IPS-18a (cell line): ENCODE measurements at regions not wholly inside any gene's neighbourhood (a gene's known extent, or its start where the extent isn't known, plus 50 kb on each side); places are given as distances from the start of the nearest gene placed in this dataset.
"Not testable (repeated sequence)": the region's sequence is repeated elsewhere in the genome, so short reads cannot be mapped to it uniquely, and the experiment has no call there.

Experiments used
- H3K27ac ChIP-seq: one replicate; pipeline ENCODE4 v1.5.1; 2013; ENCODE audit warnings: low read length
- H3K27me3 ChIP-seq: one replicate; pipeline ENCODE4 v1.6.1; 2013; ENCODE audit warnings: mild to moderate bottlenecking, low read length; ENCODE audit not compliant: control insufficient read depth, insufficient read depth
- H3K36me3 ChIP-seq: one replicate; pipeline ENCODE4 v1.6.1; 2013; ENCODE audit warnings: low read depth, low read length; ENCODE audit not compliant: control insufficient read depth
- H3K4me1 ChIP-seq: one replicate; pipeline ENCODE4 v1.6.1; 2013; ENCODE audit warnings: low read depth, low read length; ENCODE audit not compliant: control insufficient read depth
- H3K4me3 ChIP-seq: one replicate; pipeline ENCODE4 v1.5.1; 2013; ENCODE audit warnings: low read length
- H3K9ac ChIP-seq: one replicate; pipeline ENCODE4 v1.6.1; 2013; ENCODE audit warnings: mild to moderate bottlenecking, low read length, moderate library complexity
- H3K9me3 ChIP-seq: one replicate; pipeline ENCODE4 v1.6.1; 2013; ENCODE audit warnings: low read depth, low read length; ENCODE audit not compliant: control insufficient read depth

DNA sequence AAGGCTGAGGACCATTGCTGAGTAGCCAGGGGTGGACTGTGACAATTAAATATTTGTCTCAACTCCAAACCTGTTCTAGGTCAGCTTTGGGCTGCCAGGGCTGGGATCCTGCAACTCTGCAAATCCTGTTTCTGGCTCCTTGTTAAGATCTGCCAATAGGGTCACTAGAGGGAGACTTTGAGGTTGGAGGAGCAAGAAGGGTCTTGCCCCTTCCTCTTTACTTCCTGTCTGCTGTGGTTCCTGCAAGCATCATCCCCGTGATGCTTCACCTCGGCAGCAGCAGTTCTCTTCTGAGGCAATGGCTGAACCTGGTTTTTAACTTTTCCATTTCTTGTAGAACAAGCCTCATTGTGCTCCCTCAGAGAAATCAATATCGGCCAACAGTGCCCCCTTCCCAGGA is 124.6 kb downstream of the IRX5 start:
- H3K27me3 ChIP-seq: peaks cover 38% of the 10 kb centered on the region

DNA sequence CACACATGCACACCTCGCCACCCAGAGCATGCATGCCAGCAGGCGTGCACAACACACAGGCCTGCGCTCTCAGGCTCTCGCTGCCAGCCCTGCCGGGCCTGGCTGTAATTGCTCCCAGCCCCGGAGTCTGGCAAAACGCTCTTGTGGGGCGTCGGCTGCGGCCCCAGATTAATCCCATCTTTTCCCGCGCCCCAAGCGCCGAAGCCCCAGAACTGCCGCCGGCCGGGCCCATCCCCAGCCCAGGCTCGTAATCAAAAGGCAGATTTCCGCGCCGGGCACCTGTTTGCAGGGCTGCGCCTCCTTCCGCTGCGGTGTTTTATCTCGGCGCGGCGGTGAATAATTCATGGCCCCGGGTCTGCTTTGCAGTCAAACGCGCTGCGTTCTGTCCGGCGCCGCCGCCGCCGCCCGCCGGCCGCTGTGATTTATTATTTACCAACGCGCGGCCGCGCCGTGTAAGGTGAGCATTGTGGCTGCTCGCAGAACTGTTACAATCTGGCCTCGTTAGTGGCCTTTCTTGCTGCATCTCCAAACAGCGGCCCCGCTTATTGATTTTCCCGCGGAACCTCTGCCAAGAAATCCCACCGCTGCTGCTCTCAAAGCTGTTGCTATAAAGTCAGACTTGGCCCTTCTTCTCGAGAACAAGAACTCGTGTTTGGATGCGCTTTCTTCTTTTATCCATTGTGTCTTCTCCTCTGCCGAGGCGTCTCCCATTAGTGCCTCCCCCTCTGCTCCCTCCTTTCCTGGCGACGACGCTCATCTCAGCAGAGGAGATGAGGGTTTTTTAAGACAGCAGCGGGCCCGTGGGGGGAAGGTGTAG is 126.1 kb downstream of the IRX5 start:
- no peaks in the 10 kb centered on the region for H3K36me3 ChIP-seq
- peaks cover 38% of the 10 kb centered on the region for H3K27me3 ChIP-seq
- peak overlapping the region; percentile 27 for H3K9ac ChIP-seq
- H3K4me3 ChIP-seq: peak overlapping the region; percentile 59
- peaks cover 9% of the 10 kb centered on the region for H3K4me1 ChIP-seq
- no peak overlapping the region for H3K27ac ChIP-seq
- no peaks in the 10 kb centered on the region for H3K9me3 ChIP-seq

More for the DNA sequence above, 124.6 kb downstream of the IRX5 start:
- Histone ChIP-seq H3K9ac (no peak overlapping the region), H3K36me3 (no peaks in the 10 kb centered on the region), H3K4me3 (no peak overlapping the region), H3K27ac (no peak overlapping the region), H3K9me3 (no peaks in the 10 kb centered on the region), H3K4me1 (peaks cover 9% of the 10 kb centered on the region)

DNA sequence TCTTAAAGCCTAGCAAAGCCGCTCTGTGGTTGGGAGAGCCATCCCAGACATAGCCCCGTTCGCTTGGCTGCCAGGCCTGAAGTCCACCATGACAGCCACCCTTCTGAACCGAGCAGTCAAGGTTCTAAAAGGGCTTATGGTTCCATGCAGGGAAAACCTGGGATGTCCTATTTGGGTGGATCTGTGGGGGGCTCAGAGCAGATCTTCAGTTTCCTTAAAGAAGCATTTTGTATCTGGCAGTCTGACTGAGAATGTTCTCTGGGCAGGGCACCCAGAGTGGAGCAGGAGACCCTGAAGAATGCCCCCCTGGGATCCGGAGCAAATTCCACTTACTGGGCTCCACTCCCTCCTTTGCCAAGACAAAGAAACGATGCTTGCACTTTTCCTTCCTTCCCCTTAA is 127.2 kb downstream of the IRX5 start:
- no peaks in the 10 kb centered on the region for H3K9me3 ChIP-seq
- no peak overlapping the region for H3K9ac ChIP-seq
- H3K27ac ChIP-seq: no peak overlapping the region
- H3K27me3 ChIP-seq: peaks cover 38% of the 10 kb centered on the region
- H3K4me3 ChIP-seq: no peak overlapping the region
- H3K36me3 ChIP-seq: no peaks in the 10 kb centered on the region
- peaks cover 9% of the 10 kb centered on the region for H3K4me1 ChIP-seq

DNA sequence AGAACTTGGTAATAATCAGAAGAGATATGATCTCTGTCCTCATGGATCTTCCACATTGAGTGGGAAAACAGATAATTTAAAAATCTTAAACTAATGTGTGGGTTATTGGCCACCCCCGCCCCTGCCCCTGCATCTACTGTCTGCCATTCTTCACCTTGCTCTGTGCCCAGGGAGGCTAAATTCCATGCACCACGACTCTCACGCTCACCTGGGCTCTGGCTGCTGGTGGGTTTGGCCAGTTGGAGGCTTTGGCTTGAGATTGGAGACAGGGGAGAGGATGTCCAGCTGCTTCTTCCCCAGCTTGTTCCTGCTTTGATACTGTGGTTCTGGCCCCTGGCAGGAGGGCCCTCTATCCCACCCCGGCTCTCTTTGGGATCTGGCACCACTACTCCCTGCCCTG is 127.9 kb downstream of the IRX5 start:
- peaks cover 38% of the 10 kb centered on the region for H3K27me3 ChIP-seq
- H3K36me3 ChIP-seq: no peaks in the 10 kb centered on the region
- no peak overlapping the region for H3K9ac ChIP-seq
- no peak overlapping the region for H3K27ac ChIP-seq
- peaks cover 9% of the 10 kb centered on the region for H3K4me1 ChIP-seq
- H3K4me3 ChIP-seq: no peak overlapping the region
- H3K9me3 ChIP-seq: no peaks in the 10 kb centered on the region

DNA sequence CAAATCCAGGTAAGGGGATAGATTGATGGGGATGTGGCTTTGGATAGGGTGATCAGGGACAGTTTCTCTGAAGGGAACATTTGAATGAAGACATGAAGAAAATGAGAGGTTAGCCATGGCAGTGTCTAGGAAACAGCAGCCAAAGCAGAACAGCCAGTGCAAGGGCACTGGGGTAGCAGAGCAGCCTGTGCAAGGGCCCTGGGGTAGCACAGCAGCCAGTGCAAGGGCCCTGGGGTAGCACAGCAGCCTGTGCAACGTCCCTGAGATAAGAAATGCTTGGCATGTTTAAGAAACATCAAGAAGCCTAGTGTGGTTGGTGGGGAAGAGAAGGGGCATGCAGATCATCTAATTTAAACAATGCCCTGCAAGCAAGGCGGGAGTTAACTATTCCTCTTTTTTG is 128.5 kb downstream of the IRX5 start:
- peaks cover 38% of the 10 kb centered on the region for H3K27me3 ChIP-seq
- H3K4me1 ChIP-seq: peaks cover 9% of the 10 kb centered on the region
- H3K9ac ChIP-seq: no peak overlapping the region
- no peak overlapping the region for H3K4me3 ChIP-seq
- no peaks in the 10 kb centered on the region for H3K9me3 ChIP-seq
- no peaks in the 10 kb centered on the region for H3K36me3 ChIP-seq
- H3K27ac ChIP-seq: no peak overlapping the region

DNA sequence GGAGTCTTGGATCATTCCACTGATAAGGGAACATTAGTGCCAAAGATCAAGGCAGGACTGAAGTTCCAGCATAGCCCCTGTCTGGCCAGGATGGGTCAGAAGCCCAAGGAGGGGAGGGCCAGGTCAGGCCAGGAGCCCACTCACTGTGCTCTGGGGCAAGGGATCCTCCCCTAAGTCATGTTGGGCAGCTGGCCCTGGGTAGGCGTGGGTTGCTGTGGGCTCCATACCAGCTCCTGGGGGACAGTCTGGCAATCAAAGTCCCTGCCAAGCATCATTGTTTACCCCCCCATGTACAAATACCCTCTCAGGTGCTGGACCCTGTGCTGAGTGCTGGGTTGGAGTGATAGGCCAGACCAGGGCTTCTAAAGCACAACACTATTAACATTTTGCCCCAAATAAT is 130.5 kb downstream of the IRX5 start:
- H3K4me3 ChIP-seq: no peak overlapping the region
- H3K9me3 ChIP-seq: no peaks in the 10 kb centered on the region
- H3K9ac ChIP-seq: no peak overlapping the region
- H3K4me1 ChIP-seq: peaks cover 9% of the 10 kb centered on the region
- H3K36me3 ChIP-seq: no peaks in the 10 kb centered on the region
- H3K27ac ChIP-seq: no peak overlapping the region
- H3K27me3 ChIP-seq: peaks cover 28% of the 10 kb centered on the region

DNA sequence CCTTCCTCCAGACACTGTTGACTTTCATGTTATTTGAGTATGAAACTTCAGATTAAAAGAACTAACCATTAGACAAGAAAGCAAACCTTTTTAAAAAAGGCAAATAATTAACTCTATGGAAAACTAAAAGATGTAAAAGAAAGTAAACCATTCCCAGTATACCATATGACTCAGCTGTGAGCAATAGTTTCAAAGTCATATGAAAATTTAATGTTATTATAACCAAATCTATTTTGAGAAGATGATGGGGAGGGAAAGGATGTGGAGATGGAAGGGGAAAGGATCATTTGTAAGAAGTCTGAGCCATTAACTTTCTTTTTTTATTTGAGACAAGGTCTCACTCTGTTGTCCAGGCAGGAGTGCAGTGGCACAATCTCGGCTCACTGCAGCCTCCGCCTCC is 131.8 kb downstream of the IRX5 start:
- Histone ChIP-seq H3K4me3 (no peak overlapping the region), H3K27ac (no peak overlapping the region), H3K36me3 (no peaks in the 10 kb centered on the region), H3K9ac (no peak overlapping the region), H3K4me1 (peaks cover 2% of the 10 kb centered on the region), H3K27me3 (peaks cover 15% of the 10 kb centered on the region), H3K9me3 (no peaks in the 10 kb centered on the region)

DNA sequence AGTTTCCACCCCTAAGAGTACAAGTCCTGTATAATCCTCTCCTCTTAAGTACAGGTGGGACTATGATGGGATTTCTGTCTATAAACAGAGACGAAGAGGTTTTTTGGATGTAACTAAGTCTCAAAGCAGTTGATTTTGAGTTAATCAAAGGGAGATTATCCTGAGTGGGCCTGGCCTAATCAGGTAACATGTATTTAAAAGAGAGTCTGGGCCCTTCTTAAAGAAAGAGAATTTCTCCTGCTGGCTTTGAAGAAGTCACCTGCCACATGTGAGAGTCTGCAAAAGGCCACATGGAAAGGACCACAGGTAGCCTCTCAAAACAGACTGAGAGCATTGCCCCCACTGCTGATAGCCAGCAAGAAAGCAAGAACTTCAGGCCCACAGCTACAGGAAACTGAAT is 142.3 kb downstream of the IRX5 start:
- Histone ChIP-seq H3K27ac (no peak overlapping the region), H3K9me3 (no peaks in the 10 kb centered on the region), H3K27me3 (no peaks in the 10 kb centered on the region), H3K4me3 (no peak overlapping the region), H3K9ac (no peak overlapping the region), H3K36me3 (no peaks in the 10 kb centered on the region), H3K4me1 (no peaks in the 10 kb centered on the region)

DNA sequence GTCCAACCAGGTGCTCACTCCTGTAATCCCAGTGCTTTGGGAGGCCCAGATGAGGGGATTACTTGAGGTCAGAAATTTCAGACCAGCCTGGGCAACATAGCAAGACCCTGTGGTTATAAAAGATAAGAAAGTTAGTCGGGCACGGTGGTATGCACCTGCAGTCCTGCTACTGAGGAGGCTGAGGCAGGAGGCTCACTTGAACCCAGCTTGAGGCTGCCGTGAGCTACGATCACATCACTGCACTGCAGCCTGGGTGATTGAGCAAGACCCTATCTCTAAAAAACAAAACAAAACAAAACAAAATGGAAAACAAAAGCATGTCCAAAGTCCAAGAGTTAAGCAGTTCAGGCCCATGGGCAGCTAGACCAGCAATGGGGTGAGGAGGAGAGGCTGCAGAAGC is 143.2 kb downstream of the IRX5 start:
- Histone ChIP-seq H3K9ac (no peak overlapping the region), H3K27me3 (no peaks in the 10 kb centered on the region), H3K4me3 (no peak overlapping the region), H3K27ac (no peak overlapping the region), H3K36me3 (no peaks in the 10 kb centered on the region), H3K4me1 (no peaks in the 10 kb centered on the region), H3K9me3 (no peaks in the 10 kb centered on the region)

DNA sequence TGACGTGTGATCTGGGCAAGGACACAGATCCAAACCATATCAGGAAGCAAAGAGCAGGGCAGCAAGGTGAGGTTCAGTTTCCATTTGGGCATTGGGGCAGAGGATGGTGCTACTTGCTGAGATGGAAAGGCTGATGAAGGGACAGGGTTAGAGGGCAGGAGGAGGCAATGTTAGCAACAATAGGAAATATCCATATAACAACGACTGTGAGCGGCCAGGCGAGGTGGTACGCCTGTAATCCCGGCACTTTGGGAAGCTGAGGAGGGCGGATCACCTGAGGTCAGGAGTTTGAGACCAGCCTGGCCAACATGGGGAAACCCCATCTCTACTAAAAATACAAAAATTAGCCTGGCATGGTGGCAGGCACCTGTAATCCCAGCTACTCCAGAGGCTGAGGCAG is 144.5 kb downstream of the IRX5 start:
- H3K27me3 ChIP-seq: not testable (repeated sequence)

DNA sequence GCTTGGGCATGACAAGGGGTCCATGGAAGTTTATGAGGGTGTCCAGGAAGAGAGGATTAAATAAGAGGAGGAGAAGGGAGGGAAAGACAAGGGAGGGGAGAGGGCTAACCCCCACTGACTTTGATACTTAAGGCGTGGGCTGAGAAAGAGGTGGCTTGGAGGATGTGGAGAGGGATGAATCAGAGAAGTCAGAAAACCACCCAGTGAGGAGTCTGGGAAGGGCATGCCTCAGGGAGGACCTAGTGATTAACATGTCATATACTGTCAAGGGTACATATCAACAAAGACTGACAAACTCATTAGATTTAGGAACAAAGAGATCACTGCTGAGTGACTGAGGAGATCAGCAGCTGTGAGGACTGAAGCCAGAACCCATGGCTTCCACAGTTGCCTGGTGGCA is 145.4 kb downstream of the IRX5 start:
- H3K27me3 ChIP-seq: no peaks in the 10 kb centered on the region
- no peaks in the 10 kb centered on the region for H3K4me1 ChIP-seq
- no peak overlapping the region for H3K4me3 ChIP-seq
- H3K27ac ChIP-seq: no peak overlapping the region
- no peaks in the 10 kb centered on the region for H3K36me3 ChIP-seq
- no peak overlapping the region for H3K9ac ChIP-seq
- no peaks in the 10 kb centered on the region for H3K9me3 ChIP-seq

More for the DNA sequence above, 144.5 kb downstream of the IRX5 start:
- H3K9me3 ChIP-seq, H3K9ac ChIP-seq, H3K36me3 ChIP-seq, H3K4me3 ChIP-seq, H3K27ac ChIP-seq, H3K4me1 ChIP-seq: not testable (repeated sequence)

DNA sequence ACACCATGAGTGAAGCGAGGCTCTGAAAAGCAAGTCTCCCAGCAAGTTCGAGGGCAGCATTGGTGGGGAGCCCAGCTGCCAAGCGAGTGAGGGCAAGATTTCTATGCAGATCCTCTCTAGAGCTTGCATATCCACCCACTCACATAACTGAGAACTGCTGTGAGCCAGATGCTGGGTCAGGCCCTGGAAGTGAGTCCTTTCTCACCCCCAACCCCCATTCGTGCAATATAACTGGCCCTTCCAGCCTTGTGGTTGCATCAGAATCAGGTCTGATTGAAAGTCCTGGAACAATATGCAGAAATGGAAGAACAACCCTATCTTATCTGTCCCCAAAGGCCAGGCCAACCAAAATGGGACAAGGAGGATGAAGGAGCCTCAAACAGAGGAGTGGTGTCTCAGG is 146.6 kb downstream of the IRX5 start:
- no peaks in the 10 kb centered on the region for H3K27me3 ChIP-seq
- H3K9ac ChIP-seq: no peak overlapping the region
- H3K4me1 ChIP-seq: no peaks in the 10 kb centered on the region
- H3K4me3 ChIP-seq: no peak overlapping the region
- no peaks in the 10 kb centered on the region for H3K36me3 ChIP-seq
- no peak overlapping the region for H3K27ac ChIP-seq
- no peaks in the 10 kb centered on the region for H3K9me3 ChIP-seq
